ENCODE measurements at regions not wholly inside any gene's neighbourhood (a gene's known extent, or its start where the extent isn't known, plus 50 kb on each side); places are given as distances from the start of the nearest gene placed in this dataset.

- TF ChIP-seq POLR2A (IDR thresholded peaks at IDR 0.05), result no peak
- TF ChIP-seq, protein P1, sequence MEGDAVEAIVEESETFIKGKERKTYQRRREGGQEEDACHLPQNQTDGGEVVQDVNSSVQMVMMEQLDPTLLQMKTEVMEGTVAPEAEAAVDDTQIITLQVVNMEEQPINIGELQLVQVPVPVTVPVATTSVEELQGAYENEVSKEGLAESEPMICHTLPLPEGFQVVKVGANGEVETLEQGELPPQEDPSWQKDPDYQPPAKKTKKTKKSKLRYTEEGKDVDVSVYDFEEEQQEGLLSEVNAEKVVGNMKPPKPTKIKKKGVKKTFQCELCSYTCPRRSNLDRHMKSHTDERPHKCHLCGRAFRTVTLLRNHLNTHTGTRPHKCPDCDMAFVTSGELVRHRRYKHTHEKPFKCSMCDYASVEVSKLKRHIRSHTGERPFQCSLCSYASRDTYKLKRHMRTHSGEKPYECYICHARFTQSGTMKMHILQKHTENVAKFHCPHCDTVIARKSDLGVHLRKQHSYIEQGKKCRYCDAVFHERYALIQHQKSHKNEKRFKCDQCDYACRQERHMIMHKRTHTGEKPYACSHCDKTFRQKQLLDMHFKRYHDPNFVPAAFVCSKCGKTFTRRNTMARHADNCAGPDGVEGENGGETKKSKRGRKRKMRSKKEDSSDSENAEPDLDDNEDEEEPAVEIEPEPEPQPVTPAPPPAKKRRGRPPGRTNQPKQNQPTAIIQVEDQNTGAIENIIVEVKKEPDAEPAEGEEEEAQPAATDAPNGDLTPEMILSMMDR (IDR thresholded peaks at IDR 0.05), result no peak
- TF ChIP-seq EP300 (IDR thresholded peaks at IDR 0.05), result no peak
- no peak overlapping the region for H3K27ac ChIP-seq
- DNase-seq (ENCODE audit: low spot score in 2 of 2), result peak in 1 of 2 donors; percentile 13
Observed at GRCh38 chr18:51666763-51667191, 469.3 kb upstream of the MEX3C start.

DNA sequence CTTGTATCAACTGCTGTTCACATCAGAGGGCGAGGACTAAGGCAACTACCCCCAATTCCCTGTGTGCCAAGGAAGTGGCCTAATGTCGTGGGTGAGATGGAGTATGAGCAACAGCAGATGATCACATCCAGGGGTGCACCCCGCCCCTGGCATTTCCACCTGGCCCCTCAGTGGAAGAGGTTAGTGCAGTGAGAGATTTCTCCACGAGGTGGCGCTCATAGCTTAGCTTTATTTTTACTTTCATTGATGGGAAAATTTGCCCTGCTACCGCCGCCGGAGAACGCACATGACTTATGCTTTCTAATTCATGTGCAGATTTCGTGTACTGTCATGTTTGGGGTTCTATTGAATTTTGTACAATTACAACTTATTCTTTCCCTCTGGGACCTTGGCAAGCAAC lies 470.6 kb upstream of the MEX3C start:
- Histone ChIP-seq H3K4me3 (no peak overlapping the region), H3K36me3 (no peaks in the 10 kb centered on the region), H3K27me3 (peaks cover 0 to 4% of the 10 kb centered on the region in 2 donors), H3K4me1 (peaks cover 0 to 5% (median 0%) of the 10 kb centered on the region in 4 donors), H3K9me3 (peaks cover 0 to 8% (median 0%) of the 10 kb centered on the region in 4 donors), H3K27ac (no peak overlapping the region)
- DNase-seq (ENCODE audit: low spot score in 2 of 2), result peak; percentile 37 to 58
- TF ChIP-seq EP300 (IDR thresholded peaks at IDR 0.05), result no peak
- TF ChIP-seq POLR2A (IDR thresholded peaks at IDR 0.05), result no peak
- TF ChIP-seq, protein P1 (IDR thresholded peaks at IDR 0.05), result peak; percentile 49 to 59 (median 54)
- 10 to 11% methylated on average over 10 of the region's 10 CpGs for WGBS, 2 donors

More at GRCh38 chr18:51666763-51667191, 469.3 kb upstream of the MEX3C start:
- H3K27me3 ChIP-seq, result peaks cover 0 to 4% of the 10 kb centered on the region in 2 donors
- 21 to 24% methylated on average over 6 to 7 of the region's 7 CpGs for WGBS, 2 donors
- H3K4me1 ChIP-seq, result peaks cover 0 to 5% (median 0%) of the 10 kb centered on the region in 4 donors
- H3K4me3 ChIP-seq, result no peak overlapping the region
- H3K36me3 ChIP-seq, result no peaks in the 10 kb centered on the region
- H3K9me3 ChIP-seq, result peaks cover 0 to 2% (median 0%) of the 10 kb centered on the region in 4 donors

- Histone ChIP-seq H3K4me1 (peaks cover 0 to 5% (median 0%) of the 10 kb centered on the region in 4 donors), H3K4me3 (no peak overlapping the region), H3K36me3 (no peaks in the 10 kb centered on the region), H3K27me3 (peaks cover 0 to 4% of the 10 kb centered on the region in 2 donors), H3K9me3 (peaks cover 0 to 8% (median 0%) of the 10 kb centered on the region in 4 donors), H3K27ac (no peak overlapping the region)
- no peak for DNase-seq (ENCODE audit: low spot score in 2 of 2)
- 47 to 53% methylated on average over 2 of the region's 2 CpGs for WGBS, 2 donors
- TF ChIP-seq, protein P1 (IDR thresholded peaks at IDR 0.05), result no peak
- no peak for TF ChIP-seq EP300 (IDR thresholded peaks at IDR 0.05)
- no peak for TF ChIP-seq POLR2A (IDR thresholded peaks at IDR 0.05)
Observed at GRCh38 chr18:51668607-51669006, 471.1 kb upstream of the MEX3C start.

GRCh38 chr18:51686590-51686989 lies 489.1 kb upstream of the MEX3C start:
- Histone ChIP-seq H3K4me1 (no peaks in the 10 kb centered on the region), H3K27me3 (no peaks in the 10 kb centered on the region), H3K4me3 (no peak overlapping the region), H3K27ac (no peak overlapping the region), H3K9me3 (peaks cover 0 to 4% (median 0%) of the 10 kb centered on the region in 4 donors), H3K36me3 (no peaks in the 10 kb centered on the region)
- DNase-seq (ENCODE audit: low spot score in 2 of 2), result no peak
- 32 to 39% methylated on average over 7 of the region's 7 CpGs for WGBS, 2 donors
- no peak for TF ChIP-seq EP300 (IDR thresholded peaks at IDR 0.05)
- TF ChIP-seq POLR2A (IDR thresholded peaks at IDR 0.05), result no peak
- TF ChIP-seq, protein P1 (IDR thresholded peaks at IDR 0.05), result no peak

DNA sequence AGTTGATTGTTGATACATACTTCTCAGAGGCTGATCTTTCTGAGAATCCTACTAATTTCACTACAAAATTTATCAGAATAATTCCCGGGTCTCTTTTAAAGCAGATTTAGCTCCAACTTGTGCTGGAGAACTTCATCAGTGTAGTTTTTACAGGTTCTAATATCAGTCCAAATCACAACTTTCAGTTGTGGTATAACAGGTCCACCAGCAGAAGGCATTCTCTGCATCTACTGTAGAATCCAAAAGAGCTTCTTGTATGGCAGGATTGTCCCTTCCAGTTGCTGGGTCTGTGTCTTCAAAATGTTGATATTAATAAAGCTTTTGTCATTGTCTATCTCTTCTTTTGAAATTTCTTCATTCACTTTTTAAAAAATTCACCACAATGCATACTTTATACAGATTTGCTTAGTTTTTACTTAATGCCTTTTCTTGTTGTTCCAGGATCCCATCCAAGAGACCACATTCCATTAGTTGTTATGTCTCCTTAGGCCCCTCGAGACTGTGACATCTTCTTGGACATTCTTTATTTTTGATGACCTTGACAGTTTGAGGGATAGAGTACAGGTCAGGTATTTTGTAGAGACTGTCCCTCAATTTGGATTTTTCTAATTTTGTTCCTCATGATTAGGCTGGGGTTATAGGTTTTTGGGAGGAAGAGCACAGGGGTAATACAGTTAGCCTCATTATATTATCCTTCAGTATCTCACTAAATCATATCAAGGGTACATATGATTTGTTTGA lies 490.5 kb upstream of the MEX3C start:
- no peak overlapping the region for H3K27ac ChIP-seq
- TF ChIP-seq, protein P1 (IDR thresholded peaks at IDR 0.05), result no peak
- no peak for TF ChIP-seq EP300 (IDR thresholded peaks at IDR 0.05)
- no peak for TF ChIP-seq POLR2A (IDR thresholded peaks at IDR 0.05)
- WGBS, 2 donors, result 60 to 67% methylated on average over 2 of the region's 2 CpGs
- no peaks in the 10 kb centered on the region for H3K27me3 ChIP-seq
- H3K4me1 ChIP-seq, result no peaks in the 10 kb centered on the region
- DNase-seq (ENCODE audit: low spot score in 2 of 2), result no peak
- H3K36me3 ChIP-seq, result no peaks in the 10 kb centered on the region
- no peaks in the 10 kb centered on the region for H3K9me3 ChIP-seq
- no peak overlapping the region for H3K4me3 ChIP-seq
